ENCODE measurements at regions not wholly inside any gene's neighbourhood (a gene's known extent, or its start where the extent isn't known, plus 50 kb on each side); places are given as distances from the start of the nearest gene placed in this dataset.

DNA sequence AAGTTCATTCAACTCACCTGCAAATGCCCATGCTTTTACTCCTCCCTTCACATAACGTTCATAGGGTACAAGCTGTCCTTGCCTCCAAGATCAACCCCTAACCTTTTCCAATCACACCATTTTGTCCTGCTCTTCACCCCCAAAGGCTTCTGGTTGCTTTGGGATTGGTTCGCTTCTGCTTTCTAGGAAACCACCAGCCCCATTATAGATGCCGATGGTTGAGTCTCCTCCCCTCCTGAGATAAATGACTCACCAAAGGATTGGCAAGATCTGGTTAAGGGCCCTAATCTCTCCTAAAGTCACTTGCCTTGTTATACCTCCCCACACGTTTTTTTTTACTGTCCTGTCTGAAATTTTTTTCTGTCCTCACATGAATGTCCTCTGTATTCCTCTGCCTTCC lies 311.4 kb downstream of the HACE1 start (continued):
- TF ChIP-seq, protein P1, sequence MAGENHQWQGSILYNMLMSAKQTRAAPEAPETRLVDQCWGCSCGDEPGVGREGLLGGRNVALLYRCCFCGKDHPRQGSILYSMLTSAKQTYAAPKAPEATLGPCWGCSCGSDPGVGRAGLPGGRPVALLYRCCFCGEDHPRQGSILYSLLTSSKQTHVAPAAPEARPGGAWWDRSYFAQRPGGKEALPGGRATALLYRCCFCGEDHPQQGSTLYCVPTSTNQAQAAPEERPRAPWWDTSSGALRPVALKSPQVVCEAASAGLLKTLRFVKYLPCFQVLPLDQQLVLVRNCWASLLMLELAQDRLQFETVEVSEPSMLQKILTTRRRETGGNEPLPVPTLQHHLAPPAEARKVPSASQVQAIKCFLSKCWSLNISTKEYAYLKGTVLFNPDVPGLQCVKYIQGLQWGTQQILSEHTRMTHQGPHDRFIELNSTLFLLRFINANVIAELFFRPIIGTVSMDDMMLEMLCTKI (IDR thresholded peaks at IDR 0.05; ENCODE audit: partially characterized antibody): no peak
- no peak for TF ChIP-seq RFX1 (IDR thresholded peaks at IDR 0.05)
- no peak for TF ChIP-seq HLTF (IDR thresholded peaks at IDR 0.05)
- TF ChIP-seq ZNF408 (CRISPR knock-in tag; IDR thresholded peaks at IDR 0.05; ENCODE audit: low read depth): no peak

- FAIRE-seq: no peak
- BruUV-seq (replicated peaks): no TSS peak
- no peak overlapping the region for H3K27ac ChIP-seq (ENCODE audit: extremely low read depth, low read depth, low read length)
- WGBS (ENCODE audit: insufficient coverage, low coverage, missing lambda C conversion rate): 0% methylated on average over 1 of the region's 1 CpG
- H3K79me2 ChIP-seq (ENCODE audit: control insufficient read depth, insufficient read depth, low read length): no peaks in the 10 kb centered on the region
- H3K4me1 ChIP-seq (replicated peaks in 1 of 2; ENCODE audit: control insufficient read depth in 2 of 2, insufficient read depth in 2 of 2, low read length in 2 of 2): no peaks in the 10 kb centered on the region
- DNase-seq (ENCODE audit: extremely low read depth in 1 of 4, low spot score in 3 of 4): no peak
- H2AFZ ChIP-seq (ENCODE audit: low read depth, low read length): no peak overlapping the region
- H4K20me1 ChIP-seq (replicated peaks; ENCODE audit: control insufficient read depth, insufficient read depth, low read length): no peaks in the 10 kb centered on the region
- peak; percentile 79 for TF ChIP-seq SPI1 (IDR thresholded peaks at IDR 0.05; ENCODE audit: borderline replicate concordance, low read depth, low read length)
- no peak for TF ChIP-seq STAT6 (CRISPR knock-in tag; IDR thresholded peaks at IDR 0.05)
- no peak for TF ChIP-seq ZNF41 (CRISPR knock-in tag; conservative IDR thresholded peaks at IDR 0.05)
- no peak overlapping the region for H3K9ac ChIP-seq (ENCODE audit: insufficient read depth in 1 of 2, low read depth in 2 of 2, low read length in 2 of 2)
- no peaks in the 10 kb centered on the region for H3K36me3 ChIP-seq (ENCODE audit: control insufficient read depth, insufficient read depth, low read length)
- no peak for ATAC-seq
- ChIA-PET CTCF (ENCODE audit: low intra/inter-chr PET ratio) (no interaction called here), POLR2A (no interaction called here)
- no peak overlapping the region for H3K4me2 ChIP-seq (ENCODE audit: insufficient read depth, low read length)
- intact Hi-C loops (cut with micrococcal nuclease) (no loop called here), in situ Hi-C loops (cut with MboI) (no loop called here)
- no peaks in the 10 kb centered on the region for H3K9me1 ChIP-seq (ENCODE audit: control insufficient read depth, insufficient read depth, low read length)
- no peak overlapping the region for H3K4me3 ChIP-seq
- H3K9me3 ChIP-seq (replicated peaks; ENCODE audit: control insufficient read depth, insufficient read depth, low read depth, low read length): no peaks in the 10 kb centered on the region
- no peaks in the 10 kb centered on the region for H3K27me3 ChIP-seq (ENCODE audit: control insufficient read depth in 2 of 2, insufficient read depth in 2 of 2, low read length in 2 of 2)
These were observed 318.3 kb downstream of the HACE1 start for GRCh38 chr6:104541411-104541810.
